ENCODE measurements at regions not wholly inside any gene's neighbourhood (a gene's known extent, or its start where the extent isn't known, plus 50 kb on each side); places are given as distances from the start of the nearest gene placed in this dataset.

- no peak for TF ChIP-seq CTCF (IDR thresholded peaks at IDR 0.05)
- no peak for TF ChIP-seq POLR2A (IDR thresholded peaks at IDR 0.05)
- 86% methylated on average over 5 of the region's 5 CpGs for WGBS (ENCODE audit: insufficient coverage, low coverage, low lambda C conversion rate, missing lambda C conversion rate)
- no peaks in the 10 kb centered on the region for H3K9me3 ChIP-seq
- peaks cover 0 to 5% (median 2%) of the 10 kb centered on the region in 4 donors for H3K4me1 ChIP-seq
- DNase-seq (no peak), ATAC-seq (no peak)
- no peaks in the 10 kb centered on the region for H3K36me3 ChIP-seq
- no peak overlapping the region for H3K27ac ChIP-seq
- intact Hi-C loops (cut with DNase I), result no loop called here
- no peaks in the 10 kb centered on the region for H3K27me3 ChIP-seq
- no peak overlapping the region for H3K4me3 ChIP-seq
Observed at GRCh38 chr6:81376745-81377144, 375.7 kb downstream of the TENT5A start.

GRCh38 chr6:81373414-81373813 is 379.1 kb downstream of the TENT5A start:
- no peak for ATAC-seq
- WGBS (ENCODE audit: insufficient coverage, low coverage, low lambda C conversion rate, missing lambda C conversion rate), result 7% methylated on average over 1 of the region's 1 CpG

GRCh38 chr6:81371930-81372329 is 380.6 kb downstream of the TENT5A start:
- Histone ChIP-seq H3K4me1 (no peaks in the 10 kb centered on the region), H3K27me3 (no peaks in the 10 kb centered on the region), H3K27ac (no peak overlapping the region), H3K36me3 (no peaks in the 10 kb centered on the region), H3K9me3 (no peaks in the 10 kb centered on the region), H3K4me3 (no peak overlapping the region)
- intact Hi-C loops (cut with DNase I), result no loop called here
- no peak for TF ChIP-seq POLR2A (IDR thresholded peaks at IDR 0.05)
- TF ChIP-seq CTCF (IDR thresholded peaks at IDR 0.05), result no peak
- DNase-seq (no peak), ATAC-seq (no peak)

More at GRCh38 chr6:81373414-81373813, 379.1 kb downstream of the TENT5A start:
- Histone ChIP-seq H3K36me3 (no peaks in the 10 kb centered on the region), H3K27ac (no peak overlapping the region), H3K27me3 (no peaks in the 10 kb centered on the region), H3K9me3 (no peaks in the 10 kb centered on the region), H3K4me1 (no peaks in the 10 kb centered on the region), H3K4me3 (no peak overlapping the region)
- no peak for DNase-seq
- intact Hi-C loops (cut with DNase I), result no loop called here
- TF ChIP-seq POLR2A (IDR thresholded peaks at IDR 0.05), result no peak
- TF ChIP-seq CTCF (IDR thresholded peaks at IDR 0.05), result no peak

GRCh38 chr6:81366972-81367371 is 385.5 kb downstream of the TENT5A start:
- no peak for ATAC-seq
- H3K4me1 ChIP-seq, result no peaks in the 10 kb centered on the region
- 90% methylated on average over 2 of the region's 3 CpGs for WGBS (ENCODE audit: insufficient coverage, low coverage, low lambda C conversion rate, missing lambda C conversion rate)

More at GRCh38 chr6:81366972-81367371, 385.5 kb downstream of the TENT5A start:
- no peak for TF ChIP-seq CTCF (IDR thresholded peaks at IDR 0.05)
- TF ChIP-seq POLR2A (IDR thresholded peaks at IDR 0.05), result no peak
- Histone ChIP-seq H3K36me3 (no peaks in the 10 kb centered on the region), H3K27me3 (no peaks in the 10 kb centered on the region), H3K9me3 (no peaks in the 10 kb centered on the region), H3K4me3 (no peak overlapping the region), H3K27ac (no peak overlapping the region)
- DNase-seq, result no peak
- intact Hi-C loops (cut with DNase I), result no loop called here
